SJSA1 (cell line): ENCODE measurements at regions not wholly inside any gene's neighbourhood (a gene's known extent, or its start where the extent isn't known, plus 50 kb on each side); places are given as distances from the start of the nearest gene placed in this dataset.

ENCODE experiments used
- DNase-seq, 2 experiments: peaks; one replicate each; pipeline ENCODE4 v3.0.0-alpha.2; 2015 to 2020; ENCODE audit warnings: low spot score in 2 of 2, low read depth in 1 of 2
- H3K27ac ChIP-seq: fragments of 250-450 bp; sonication (Bioruptor Pico); 2 replicates; pipeline ENCODE4 v1.5.1; 2020; ENCODE audit warnings: mild to moderate bottlenecking, moderate library complexity
- H3K27me3 ChIP-seq: fragments of 250-450 bp; sonication (Bioruptor Pico); replicated peaks from 2 replicates; pipeline ENCODE4 v1.5.1; 2020; ENCODE audit warnings: mild to moderate bottlenecking, moderate library complexity
- H3K36me3 ChIP-seq: fragments of 250-450 bp; sonication (Bioruptor Pico); 2 replicates; pipeline ENCODE4 v1.5.1; 2020; ENCODE audit warnings: mild to moderate bottlenecking
- H3K4me1 ChIP-seq: fragments of 250-450 bp; sonication (Bioruptor Pico); replicated peaks from 2 replicates; pipeline ENCODE4 v1.6.1; 2021; ENCODE audit warnings: mild to moderate bottlenecking
- H3K4me3 ChIP-seq: fragments of 250-450 bp; sonication (Bioruptor Pico); 2 replicates; pipeline ENCODE4 v1.5.1; 2020; ENCODE audit warnings: mild to moderate bottlenecking
- H3K9me3 ChIP-seq: fragments of 250-450 bp; sonication (Bioruptor Pico); replicated peaks from 2 replicates; pipeline ENCODE4 v1.5.1; 2020; ENCODE audit warnings: mild to moderate bottlenecking

DNA sequence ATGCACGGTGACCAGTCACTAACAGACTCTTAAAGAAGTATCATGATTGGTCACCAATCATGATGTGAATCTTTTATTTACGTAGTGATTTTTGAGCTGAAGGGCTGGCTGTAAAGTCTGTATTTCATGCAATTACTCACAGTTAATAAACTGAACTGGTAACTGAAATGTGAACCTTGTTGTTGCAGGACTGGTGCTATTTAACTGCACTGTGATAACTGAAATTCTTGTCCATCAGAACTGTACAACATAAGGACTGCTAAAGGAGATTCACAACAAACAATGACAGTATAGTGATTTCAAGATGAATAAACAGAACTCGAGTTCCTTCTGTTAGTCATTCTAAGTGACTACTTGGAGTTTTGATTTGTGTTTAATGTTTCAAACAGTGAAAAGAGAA is 316.6 kb downstream of the TPBG start:
- H3K4me1 ChIP-seq: no peaks in the 10 kb centered on the region
- DNase-seq: no peak
- no peaks in the 10 kb centered on the region for H3K9me3 ChIP-seq
- H3K36me3 ChIP-seq: no peaks in the 10 kb centered on the region
- no peaks in the 10 kb centered on the region; the same call in 1 of the 2 replicates for H3K27me3 ChIP-seq
- H3K27ac ChIP-seq: no peak overlapping the region
- no peak overlapping the region for H3K4me3 ChIP-seq

GRCh38 chr6:82681119-82681714 is 317.6 kb downstream of the TPBG start:
- H3K4me1 ChIP-seq: no peaks in the 10 kb centered on the region
- no peak for DNase-seq
- no peaks in the 10 kb centered on the region for H3K36me3 ChIP-seq
- no peak overlapping the region for H3K4me3 ChIP-seq
- H3K9me3 ChIP-seq: no peaks in the 10 kb centered on the region
- H3K27ac ChIP-seq: no peak overlapping the region
- H3K27me3 ChIP-seq: no peaks in the 10 kb centered on the region; the same call in 1 of the 2 replicates

- Histone ChIP-seq H3K4me1 (no peaks in the 10 kb centered on the region), H3K4me3 (no peak overlapping the region), H3K9me3 (no peaks in the 10 kb centered on the region), H3K27me3 (no peaks in the 10 kb centered on the region), H3K36me3 (no peaks in the 10 kb centered on the region), H3K27ac (no peak overlapping the region)
- DNase-seq: no peak
Measured at GRCh38 chr6:82686719-82687118, 323.1 kb downstream of the TPBG start.

DNA sequence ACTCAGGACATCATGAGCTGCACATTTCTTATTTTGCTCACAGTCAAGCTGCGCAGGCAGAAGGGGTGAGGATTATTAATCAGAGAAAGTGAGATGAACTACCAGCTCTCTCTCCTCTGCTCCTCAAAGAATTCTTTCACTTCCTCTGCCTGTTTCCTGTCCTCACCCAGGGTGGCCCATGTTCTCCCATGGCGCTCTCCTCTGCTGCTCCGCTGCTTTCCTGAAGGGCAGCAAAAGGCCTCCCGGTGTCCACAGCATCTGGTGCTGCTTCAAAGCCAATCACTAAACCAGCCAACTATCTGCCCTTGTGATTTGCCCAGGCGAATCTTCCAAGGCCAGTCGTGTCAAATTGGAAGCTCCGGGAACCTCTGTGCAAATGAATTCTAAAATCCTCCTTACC is 324.2 kb downstream of the TPBG start:
- Histone ChIP-seq H3K27ac (no peak overlapping the region), H3K9me3 (no peaks in the 10 kb centered on the region), H3K36me3 (no peaks in the 10 kb centered on the region), H3K4me3 (no peak overlapping the region), H3K27me3 (no peaks in the 10 kb centered on the region), H3K4me1 (no peaks in the 10 kb centered on the region)
- DNase-seq: no peak

DNA sequence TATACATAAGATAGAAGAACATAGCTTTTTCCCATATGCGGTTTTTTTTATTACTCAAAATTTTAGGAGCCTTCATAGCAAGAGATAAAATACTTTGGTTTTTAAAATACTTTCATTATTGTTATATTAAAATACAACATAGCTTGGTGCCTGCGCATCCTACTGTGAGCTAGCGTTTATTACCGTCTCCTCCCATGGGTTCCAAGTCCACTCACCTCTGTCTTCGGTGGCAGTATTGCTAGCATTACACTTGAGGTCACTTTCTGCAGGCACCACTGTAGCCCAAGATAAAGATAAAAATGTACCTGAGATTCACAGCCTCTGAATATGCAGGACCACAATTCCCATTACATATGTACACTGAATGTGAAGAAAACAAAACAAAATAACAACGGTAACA is 326.7 kb downstream of the TPBG start:
- Histone ChIP-seq H3K27ac (no peak overlapping the region), H3K4me1 (no peaks in the 10 kb centered on the region), H3K9me3 (no peaks in the 10 kb centered on the region), H3K36me3 (no peaks in the 10 kb centered on the region), H3K4me3 (no peak overlapping the region), H3K27me3 (no peaks in the 10 kb centered on the region)
- DNase-seq: no peak

DNA sequence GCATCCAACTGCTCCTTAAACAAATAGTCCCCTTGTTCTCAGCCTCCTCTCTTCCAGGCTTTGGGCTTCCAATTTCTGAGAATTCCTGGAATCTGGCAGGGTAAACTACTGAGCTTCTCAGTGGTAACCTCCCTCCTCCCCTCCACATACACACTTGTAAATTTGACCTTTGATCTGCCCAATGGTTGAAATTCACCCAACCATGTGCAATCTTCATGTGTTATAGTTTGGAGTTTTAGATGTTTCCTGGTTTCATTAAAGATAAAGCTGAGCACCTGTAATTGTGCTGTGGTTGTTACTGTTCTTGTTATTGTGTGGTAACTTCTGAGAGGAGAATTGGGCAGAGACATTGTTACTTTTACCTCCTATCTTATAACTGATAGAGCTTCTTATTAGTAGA is 328.4 kb downstream of the TPBG start:
- DNase-seq: no peak
- Histone ChIP-seq H3K4me3 (no peak overlapping the region), H3K4me1 (no peaks in the 10 kb centered on the region)

GRCh38 chr6:82693094-82693493 is 329.5 kb downstream of the TPBG start:
- H3K9me3 ChIP-seq: no peaks in the 10 kb centered on the region
- H3K4me3 ChIP-seq: no peak overlapping the region
- DNase-seq: no peak
- no peak overlapping the region for H3K27ac ChIP-seq
- no peaks in the 10 kb centered on the region for H3K36me3 ChIP-seq
- no peaks in the 10 kb centered on the region for H3K27me3 ChIP-seq
- H3K4me1 ChIP-seq: no peaks in the 10 kb centered on the region

More for the DNA sequence above, 328.4 kb downstream of the TPBG start:
- Histone ChIP-seq H3K9me3 (no peaks in the 10 kb centered on the region), H3K27ac (no peak overlapping the region), H3K36me3 (no peaks in the 10 kb centered on the region), H3K27me3 (no peaks in the 10 kb centered on the region)

- DNase-seq: no peak
- Histone ChIP-seq H3K4me3 (no peak overlapping the region), H3K27ac (no peak overlapping the region), H3K27me3 (no peaks in the 10 kb centered on the region), H3K4me1 (no peaks in the 10 kb centered on the region), H3K9me3 (no peaks in the 10 kb centered on the region), H3K36me3 (no peaks in the 10 kb centered on the region)
Measured at GRCh38 chr6:82701341-82701740, 337.7 kb downstream of the TPBG start.

- DNase-seq: no peak
- no peak overlapping the region for H3K4me3 ChIP-seq
Measured at GRCh38 chr6:82702574-82702973, 339.0 kb downstream of the TPBG start.

DNA sequence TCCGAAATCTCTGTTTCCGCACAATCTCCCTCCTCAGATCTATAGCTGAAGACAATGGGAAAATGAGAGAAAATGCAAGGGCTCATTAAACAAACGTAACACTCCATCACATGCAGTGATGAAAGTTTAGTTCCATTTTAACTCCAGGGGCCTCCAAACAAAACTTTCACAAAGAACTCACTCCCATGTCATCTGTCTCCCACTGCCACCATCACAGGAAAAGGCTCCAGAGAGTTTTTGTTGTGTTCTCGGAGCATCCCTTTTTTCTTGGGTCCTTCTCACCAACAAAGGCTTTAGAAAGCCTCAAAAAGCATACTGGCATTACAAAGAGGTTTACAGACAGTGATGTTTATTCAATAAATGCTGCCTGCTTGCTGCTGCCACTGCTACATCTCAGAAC is 339.6 kb downstream of the TPBG start:
- H3K27ac ChIP-seq: no peak overlapping the region
- no peaks in the 10 kb centered on the region for H3K9me3 ChIP-seq
- H3K27me3 ChIP-seq: no peaks in the 10 kb centered on the region

More at GRCh38 chr6:82702574-82702973, 339.0 kb downstream of the TPBG start:
- Histone ChIP-seq H3K9me3 (no peaks in the 10 kb centered on the region), H3K36me3 (no peaks in the 10 kb centered on the region), H3K27ac (no peak overlapping the region), H3K4me1 (no peaks in the 10 kb centered on the region), H3K27me3 (no peaks in the 10 kb centered on the region)

DNA sequence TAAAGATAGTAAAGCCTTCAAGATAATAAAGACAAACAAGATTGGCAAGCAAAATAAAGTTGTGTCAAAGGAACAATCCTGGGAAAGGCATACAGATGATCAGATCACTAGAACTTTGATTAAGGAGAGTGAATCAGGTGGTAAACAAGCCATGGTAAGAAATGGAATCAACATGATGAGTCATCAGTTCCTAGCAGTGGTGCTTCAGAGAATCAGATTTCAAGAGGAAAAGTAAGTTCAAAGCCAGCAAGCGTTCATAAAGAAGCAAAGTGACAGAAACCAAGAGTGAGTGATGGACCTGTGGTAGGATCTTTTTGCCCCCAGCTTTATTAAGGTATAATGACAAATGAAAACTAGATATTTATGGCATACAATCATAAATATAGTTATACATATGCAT is 340.4 kb downstream of the TPBG start:
- Histone ChIP-seq H3K27ac (no peak overlapping the region), H3K36me3 (no peaks in the 10 kb centered on the region), H3K4me1 (no peaks in the 10 kb centered on the region), H3K9me3 (no peaks in the 10 kb centered on the region), H3K4me3 (no peak overlapping the region), H3K27me3 (no peaks in the 10 kb centered on the region)
- no peak for DNase-seq

More for the DNA sequence above, 339.6 kb downstream of the TPBG start:
- Histone ChIP-seq H3K4me3 (no peak overlapping the region), H3K36me3 (no peaks in the 10 kb centered on the region), H3K4me1 (no peaks in the 10 kb centered on the region)
- no peak for DNase-seq

DNA sequence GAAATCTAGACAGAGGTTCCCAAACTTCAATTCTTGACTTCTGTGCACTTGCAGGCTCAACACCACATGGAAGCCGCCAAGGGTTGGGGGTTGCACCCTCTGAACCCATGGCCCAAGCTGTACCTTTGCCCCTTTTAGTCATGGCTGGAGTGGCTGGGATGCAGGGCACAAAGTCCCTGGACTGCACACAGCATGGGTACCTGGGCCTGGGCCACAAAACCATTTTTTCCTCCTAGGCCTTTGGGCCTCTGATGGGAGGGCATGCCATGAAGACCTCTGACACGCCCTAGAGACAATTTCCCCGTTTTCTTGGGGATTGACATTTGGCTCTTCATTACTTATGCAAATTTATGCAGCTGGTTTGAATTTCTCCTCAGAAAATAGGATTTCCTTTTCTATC is 342.0 kb downstream of the TPBG start:
- no peak overlapping the region for H3K4me3 ChIP-seq
- no peaks in the 10 kb centered on the region for H3K36me3 ChIP-seq
- no peak overlapping the region for H3K27ac ChIP-seq
- no peaks in the 10 kb centered on the region for H3K4me1 ChIP-seq
- no peak for DNase-seq
- H3K9me3 ChIP-seq: no peaks in the 10 kb centered on the region
- H3K27me3 ChIP-seq: no peaks in the 10 kb centered on the region

GRCh38 chr6:82711105-82711827 is 347.6 kb downstream of the TPBG start:
- H3K27me3 ChIP-seq: no peaks in the 10 kb centered on the region
- peaks cover 3% of the 10 kb centered on the region; the same call in 1 of the 2 replicates for H3K9me3 ChIP-seq
- H3K27ac ChIP-seq: no peak overlapping the region
- H3K4me3 ChIP-seq: no peak overlapping the region
- H3K4me1 ChIP-seq: no peaks in the 10 kb centered on the region
- no peaks in the 10 kb centered on the region for H3K36me3 ChIP-seq
- DNase-seq: no peak

DNA sequence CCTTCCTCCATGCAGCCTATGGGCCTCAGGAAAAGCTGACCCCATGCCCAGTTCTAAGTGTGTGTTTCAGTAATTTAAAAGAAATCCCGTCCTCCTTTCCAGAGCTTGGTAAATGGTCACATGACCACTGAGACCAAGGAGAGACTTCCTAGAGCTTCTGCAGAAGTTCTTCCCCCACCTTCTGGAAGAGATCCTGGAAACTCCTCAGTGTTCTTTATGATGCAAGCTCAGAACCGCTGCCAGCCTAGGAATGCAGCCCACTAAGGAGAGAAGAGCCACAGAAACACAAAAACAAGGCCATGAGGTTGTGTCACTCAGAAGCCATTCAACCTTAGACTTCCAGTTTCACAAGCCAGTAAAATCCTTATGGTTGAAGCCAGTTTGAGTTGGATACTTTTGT is 348.4 kb downstream of the TPBG start:
- Histone ChIP-seq H3K27me3 (no peaks in the 10 kb centered on the region), H3K4me1 (no peaks in the 10 kb centered on the region), H3K36me3 (no peaks in the 10 kb centered on the region), H3K27ac (no peak overlapping the region), H3K4me3 (no peak overlapping the region), H3K9me3 (peaks cover 3% of the 10 kb centered on the region; the same call in 1 of the 2 replicates)
- DNase-seq: no peak
